ENCODE measurements at regions not wholly inside any gene's neighbourhood (a gene's known extent, or its start where the extent isn't known, plus 50 kb on each side); places are given as distances from the start of the nearest gene placed in this dataset.

DNA sequence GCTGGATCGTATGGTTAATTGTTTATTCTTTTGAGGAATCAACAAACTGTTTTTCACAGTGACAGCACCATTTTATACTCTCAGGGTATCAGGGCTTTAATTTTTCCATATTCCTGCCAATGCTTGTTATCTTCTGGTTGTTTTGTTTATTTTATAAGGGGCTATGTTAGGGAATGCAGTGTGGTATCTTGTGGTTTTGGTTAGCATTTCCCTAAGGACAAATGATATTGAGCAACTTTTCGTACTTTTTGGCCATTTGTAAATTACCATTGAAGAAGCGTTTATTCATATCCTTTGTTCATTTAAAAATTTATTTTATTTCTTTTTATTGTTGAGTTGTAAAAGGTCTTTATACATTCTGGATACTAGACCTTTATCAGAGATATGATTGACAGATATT lies 322.0 kb upstream of the SALL1 start:
- H4K20me1 ChIP-seq (replicated peaks; ENCODE audit: control insufficient read depth, extremely low read depth, insufficient read depth, low read length): no peaks in the 10 kb centered on the region
- H2AFZ ChIP-seq (ENCODE audit: low read depth, low read length): no peak overlapping the region
- intact Hi-C loops (cut with micrococcal nuclease) (no loop called here), dilution Hi-C loops (cut with MboI; ENCODE audit: extremely low pct_ligation_motif_present, low sequenced_read_pairs) (no loop called here)
- no peak overlapping the region for H3K4me3 ChIP-seq (replicated peaks in 1 of 3; ENCODE audit: insufficient read depth in 1 of 3, low read depth in 1 of 3, low read length in 3 of 3)
- TF ChIP-seq GATA2 (IDR thresholded peaks at IDR 0.05; ENCODE audit: insufficient read depth, insufficient read length, low read depth, low read length) (no peak), POLR2AphosphoS5 (IDR thresholded peaks at IDR 0.05; ENCODE audit: insufficient read depth, low read depth, low read length) (no peak)
- POLR2A ChIA-PET: no interaction called here
- DNase-seq (ENCODE audit: low read depth, low spot score) (no peak), FAIRE-seq (no peak)
- H3K36me3 ChIP-seq (ENCODE audit: control insufficient read depth in 2 of 2, extremely low read depth in 1 of 2, insufficient read depth in 2 of 2, low read length in 2 of 2): no peaks in the 10 kb centered on the region
- BruUV-seq (replicated peaks): no TSS peak
- H3K9me3 ChIP-seq (replicated peaks; ENCODE audit: control insufficient read depth, insufficient read depth, low read length): no peaks in the 10 kb centered on the region
- no peaks in the 10 kb centered on the region for H3K79me2 ChIP-seq (ENCODE audit: control insufficient read depth, insufficient read depth, low read length)
- H3K9me1 ChIP-seq (replicated peaks; ENCODE audit: control insufficient read depth, extremely low read depth, insufficient read depth, low read length): no peaks in the 10 kb centered on the region
- no peak overlapping the region for H3K27ac ChIP-seq (ENCODE audit: insufficient read depth, low read depth, low read length)
- no peaks in the 10 kb centered on the region for H3K27me3 ChIP-seq (ENCODE audit: control insufficient read depth in 2 of 2, insufficient read depth in 2 of 2, low read length in 2 of 2)
- no peak overlapping the region for H3K9ac ChIP-seq (replicated peaks; ENCODE audit: extremely low read depth, insufficient read depth, low read length)
- no peaks in the 10 kb centered on the region for H3K4me1 ChIP-seq (ENCODE audit: control insufficient read depth, extremely low read depth, insufficient read depth, low read length)
- H3K4me2 ChIP-seq (ENCODE audit: insufficient read depth, low read length): no peak overlapping the region
- CTCF ChIA-PET: no interaction called here

DNA sequence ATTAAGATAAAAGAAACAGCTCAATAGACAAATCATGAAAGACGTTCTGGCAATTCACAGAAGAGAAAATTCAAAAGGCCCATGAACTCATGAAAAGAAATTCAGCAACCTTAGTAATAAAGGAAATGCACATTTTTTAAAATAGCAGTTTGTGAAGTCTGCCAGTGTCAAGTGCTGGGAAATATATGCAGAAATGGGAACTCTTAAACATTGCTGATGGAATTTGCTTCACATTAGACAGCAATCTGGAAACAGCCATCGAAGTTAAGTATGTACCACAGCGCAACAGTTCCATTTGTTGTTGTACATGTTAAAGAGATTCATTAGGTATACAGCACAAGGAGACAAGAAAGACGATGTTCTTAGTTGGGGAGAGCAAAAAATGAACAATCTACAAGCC lies 319.4 kb upstream of the SALL1 start:
- ChIA-PET POLR2A (no interaction called here), CTCF (no interaction called here)
- Histone ChIP-seq H3K36me3 (ENCODE audit: control insufficient read depth in 2 of 2, extremely low read depth in 1 of 2, insufficient read depth in 2 of 2, low read length in 2 of 2) (no peaks in the 10 kb centered on the region), H3K9me1 (replicated peaks; ENCODE audit: control insufficient read depth, extremely low read depth, insufficient read depth, low read length) (no peaks in the 10 kb centered on the region), H3K4me1 (ENCODE audit: control insufficient read depth, extremely low read depth, insufficient read depth, low read length) (no peaks in the 10 kb centered on the region), H3K4me3 (replicated peaks in 1 of 3; ENCODE audit: insufficient read depth in 1 of 3, low read depth in 1 of 3, low read length in 3 of 3) (no peak overlapping the region), H3K4me2 (ENCODE audit: insufficient read depth, low read length) (no peak overlapping the region), H3K27ac (ENCODE audit: insufficient read depth, low read depth, low read length) (no peak overlapping the region), H3K9ac (replicated peaks; ENCODE audit: extremely low read depth, insufficient read depth, low read length) (no peak overlapping the region), H3K79me2 (ENCODE audit: control insufficient read depth, insufficient read depth, low read length) (no peaks in the 10 kb centered on the region), H3K9me3 (replicated peaks; ENCODE audit: control insufficient read depth, insufficient read depth, low read length) (no peaks in the 10 kb centered on the region), H4K20me1 (replicated peaks; ENCODE audit: control insufficient read depth, extremely low read depth, insufficient read depth, low read length) (no peaks in the 10 kb centered on the region), H3K27me3 (ENCODE audit: control insufficient read depth in 2 of 2, insufficient read depth in 2 of 2, low read length in 2 of 2) (no peaks in the 10 kb centered on the region), H2AFZ (ENCODE audit: low read depth, low read length) (no peak overlapping the region)
- FAIRE-seq (no peak), DNase-seq (ENCODE audit: low read depth, low spot score) (no peak)
- TF ChIP-seq JUN (IDR thresholded peaks at IDR 0.05; ENCODE audit: borderline replicate concordance, insufficient read depth, insufficient read length, low read depth) (no peak), MYC (IDR thresholded peaks at IDR 0.05; ENCODE audit: low read depth, low read length) (no peak)
- BruUV-seq (replicated peaks): no TSS peak
- dilution Hi-C loops (cut with MboI; ENCODE audit: extremely low pct_ligation_motif_present, low sequenced_read_pairs): no loop called here
- intact Hi-C loops (cut with micrococcal nuclease): no loop called here

Data from endothelial cell of umbilical vein (primary cell).